ENCODE measurements at regions not wholly inside any gene's neighbourhood (a gene's known extent, or its start where the extent isn't known, plus 50 kb on each side); places are given as distances from the start of the nearest gene placed in this dataset.
A peak's percentile ranks its signal among the peaks of the same experiment; 100 is the strongest.

DNA sequence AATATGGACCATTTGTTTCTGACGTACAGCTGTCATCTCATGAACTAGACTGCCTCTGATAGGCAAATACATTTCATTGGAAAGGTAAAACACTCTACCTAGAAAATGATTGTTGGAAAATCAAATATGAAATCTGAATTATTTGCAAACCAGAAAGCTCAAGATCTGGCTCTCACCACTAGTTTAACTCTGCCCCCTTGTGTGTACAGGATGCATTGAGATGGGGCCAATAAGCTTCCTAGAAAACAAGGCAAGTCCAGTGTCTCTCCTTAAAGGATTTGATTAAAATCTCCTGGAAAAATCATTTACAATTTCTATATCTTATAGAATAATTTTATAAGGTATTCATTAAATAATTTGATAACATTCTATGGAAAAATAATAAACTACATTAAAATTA is 311.9 kb upstream of the ANKH start:
- Histone ChIP-seq H3K9ac (ENCODE audit: low read depth, low read length) (no peak overlapping the region), H3K36me3 (ENCODE audit: control insufficient read depth, insufficient read depth, low read length) (no peaks in the 10 kb centered on the region), H2BK20ac (ENCODE audit: low read depth, low read length) (no peak overlapping the region), H2AFZ (replicated peaks; ENCODE audit: low read length, poor library complexity) (no peak overlapping the region), H3K9me3 (ENCODE audit: control insufficient read depth, insufficient read depth, low read length) (peaks cover 2% of the 10 kb centered on the region; the same call in 1 of the 2 replicates), H4K20me1 (ENCODE audit: insufficient read depth, low read length) (no peaks in the 10 kb centered on the region), H2BK120ac (ENCODE audit: low read depth, low read length) (no peak overlapping the region), H3K23ac (ENCODE audit: low read depth, low read length) (no peak overlapping the region), H3K4ac (ENCODE audit: low read depth, low read length) (no peak overlapping the region), H3K27me3 (ENCODE audit: control insufficient read depth, insufficient read depth, low read length) (no peaks in the 10 kb centered on the region; the same call in 1 of the 2 replicates), H3K79me1 (ENCODE audit: low read depth in 1 of 2, low read length in 2 of 2) (no peaks in the 10 kb centered on the region), H3K9me1 (ENCODE audit: insufficient read depth, low read length) (no peaks in the 10 kb centered on the region), H2BK5ac (ENCODE audit: low read depth, low read length, poor library complexity, severe bottlenecking) (no peak overlapping the region), H4K91ac (ENCODE audit: insufficient read depth, low read depth, low read length) (no peak overlapping the region), H3K18ac (ENCODE audit: low read depth, low read length) (no peak overlapping the region), H2AK5ac (ENCODE audit: low read depth, low read length) (no peak overlapping the region), H3K14ac (replicated peaks; ENCODE audit: low read depth, low read length) (no peak overlapping the region), H2BK15ac (ENCODE audit: low read depth, low read length) (no peak overlapping the region), H3K56ac (ENCODE audit: extremely low read depth, insufficient read depth, low read length) (no peak overlapping the region), H3K4me1 (ENCODE audit: control insufficient read depth, insufficient read depth, low read length) (no peaks in the 10 kb centered on the region), H4K8ac (ENCODE audit: low read depth in 2 of 2, low read length in 2 of 2) (no peak overlapping the region), H4K5ac (ENCODE audit: low read depth, low read length) (no peak overlapping the region), H3K27ac (ENCODE audit: insufficient read depth, low read length) (no peak overlapping the region), H3K4me2 (ENCODE audit: low read depth, low read length) (no peak overlapping the region), H2AK9ac (replicated peaks; ENCODE audit: low read depth, low read length, poor library complexity) (no peak overlapping the region), H3K4me3 (ENCODE audit: insufficient read depth, low read depth, low read length) (no peak overlapping the region)
- in situ Hi-C loops (cut with MboI; ENCODE audit: low sequenced_read_pairs) (no loop called here), dilution Hi-C loops (cut with HindIII; ENCODE audit: low sequenced_read_pairs, unreplicated experiment) (no loop called here), intact Hi-C loops (cut with micrococcal nuclease) (loop anchor here (2.0 to 5.0 kb wide), 3 partner anchors 156 to 499 kb away; no protein-coding TSS in a partner anchor)
- TF ChIP-seq RAD21 (IDR thresholded peaks at IDR 0.05; ENCODE audit: low read length) (peak; percentile 20; the same call in 1 of the 2 replicates), MAFK (IDR thresholded peaks at IDR 0.05; ENCODE audit: low read depth, low read length) (no peak)
- TF ChIP-seq, protein P1, sequence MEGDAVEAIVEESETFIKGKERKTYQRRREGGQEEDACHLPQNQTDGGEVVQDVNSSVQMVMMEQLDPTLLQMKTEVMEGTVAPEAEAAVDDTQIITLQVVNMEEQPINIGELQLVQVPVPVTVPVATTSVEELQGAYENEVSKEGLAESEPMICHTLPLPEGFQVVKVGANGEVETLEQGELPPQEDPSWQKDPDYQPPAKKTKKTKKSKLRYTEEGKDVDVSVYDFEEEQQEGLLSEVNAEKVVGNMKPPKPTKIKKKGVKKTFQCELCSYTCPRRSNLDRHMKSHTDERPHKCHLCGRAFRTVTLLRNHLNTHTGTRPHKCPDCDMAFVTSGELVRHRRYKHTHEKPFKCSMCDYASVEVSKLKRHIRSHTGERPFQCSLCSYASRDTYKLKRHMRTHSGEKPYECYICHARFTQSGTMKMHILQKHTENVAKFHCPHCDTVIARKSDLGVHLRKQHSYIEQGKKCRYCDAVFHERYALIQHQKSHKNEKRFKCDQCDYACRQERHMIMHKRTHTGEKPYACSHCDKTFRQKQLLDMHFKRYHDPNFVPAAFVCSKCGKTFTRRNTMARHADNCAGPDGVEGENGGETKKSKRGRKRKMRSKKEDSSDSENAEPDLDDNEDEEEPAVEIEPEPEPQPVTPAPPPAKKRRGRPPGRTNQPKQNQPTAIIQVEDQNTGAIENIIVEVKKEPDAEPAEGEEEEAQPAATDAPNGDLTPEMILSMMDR (conservative IDR thresholded peaks at IDR 0.05; ENCODE audit: low read depth, low read length): peak; percentile 24; the same call in 1 of the 2 replicates
- DNase-seq: peak; percentile 6
- no CpG with 5 or more reads among the region's 1 CpG for WGBS, 2 experiments (ENCODE audit: extremely low coverage in 2 of 2, insufficient read length in 1 of 2)
- no peak for ATAC-seq (ENCODE audit: low read depth)
- CTCF ChIA-PET: interaction anchor here (1.2 kb wide), 1 partner anchor 13 kb away, joined by 3 read pairs; no protein-coding TSS in a partner anchor
- no TSS peak for BruUV-seq (replicated peaks)
- POLR2A ChIA-PET (ENCODE audit: unreplicated experiment): no interaction called here

All from IMR-90 (cell line).